ENCODE measurements at regions not wholly inside any gene's neighbourhood (a gene's known extent, or its start where the extent isn't known, plus 50 kb on each side); places are given as distances from the start of the nearest gene placed in this dataset.
"Not testable (repeated sequence)": the region's sequence is repeated elsewhere in the genome, so short reads cannot be mapped to it uniquely, and the experiment has no call there.

- H3K36me3 ChIP-seq (ENCODE audit: control insufficient read depth in 2 of 2, extremely low read depth in 1 of 2, insufficient read depth in 2 of 2, low read length in 2 of 2); H3K4me1 ChIP-seq (ENCODE audit: control insufficient read depth, extremely low read depth, insufficient read depth, low read length); H3K27me3 ChIP-seq (ENCODE audit: control insufficient read depth in 2 of 2, insufficient read depth in 2 of 2, low read length in 2 of 2); H3K4me3 ChIP-seq (replicated peaks in 1 of 3; ENCODE audit: insufficient read depth in 1 of 3, low read depth in 1 of 3, low read length in 3 of 3); POLR2A ChIA-PET; intact Hi-C loops (cut with micrococcal nuclease); H3K9me1 ChIP-seq (replicated peaks; ENCODE audit: control insufficient read depth, extremely low read depth, insufficient read depth, low read length); dilution Hi-C loops (cut with MboI; ENCODE audit: extremely low pct_ligation_motif_present, low sequenced_read_pairs); H3K4me2 ChIP-seq (ENCODE audit: insufficient read depth, low read length); H3K27ac ChIP-seq (ENCODE audit: insufficient read depth, low read depth, low read length); BruUV-seq (replicated peaks); DNase-seq (ENCODE audit: low read depth, low spot score); H3K9me3 ChIP-seq (replicated peaks; ENCODE audit: control insufficient read depth, insufficient read depth, low read length); CTCF ChIA-PET; H3K9ac ChIP-seq (replicated peaks; ENCODE audit: extremely low read depth, insufficient read depth, low read length); H3K79me2 ChIP-seq (ENCODE audit: control insufficient read depth, insufficient read depth, low read length); FAIRE-seq; H4K20me1 ChIP-seq (replicated peaks; ENCODE audit: control insufficient read depth, extremely low read depth, insufficient read depth, low read length); H2AFZ ChIP-seq (ENCODE audit: low read depth, low read length): not testable (repeated sequence)
Observed at GRCh38 chr17:22270809-22271208, 578.5 kb downstream of the KCNJ18 start.

- Histone ChIP-seq H3K79me2 (ENCODE audit: control insufficient read depth, insufficient read depth, low read length) (no peaks in the 10 kb centered on the region), H3K36me3 (ENCODE audit: control insufficient read depth in 2 of 2, extremely low read depth in 1 of 2, insufficient read depth in 2 of 2, low read length in 2 of 2) (no peaks in the 10 kb centered on the region), H2AFZ (ENCODE audit: low read depth, low read length) (no peak overlapping the region), H3K4me1 (ENCODE audit: control insufficient read depth, extremely low read depth, insufficient read depth, low read length) (no peaks in the 10 kb centered on the region), H3K4me2 (ENCODE audit: insufficient read depth, low read length) (no peak overlapping the region), H4K20me1 (replicated peaks; ENCODE audit: control insufficient read depth, extremely low read depth, insufficient read depth, low read length) (no peaks in the 10 kb centered on the region), H3K4me3 (replicated peaks in 1 of 3; ENCODE audit: insufficient read depth in 1 of 3, low read depth in 1 of 3, low read length in 3 of 3) (no peak overlapping the region), H3K27ac (ENCODE audit: insufficient read depth, low read depth, low read length) (no peak overlapping the region), H3K9me1 (replicated peaks; ENCODE audit: control insufficient read depth, extremely low read depth, insufficient read depth, low read length) (no peaks in the 10 kb centered on the region), H3K9me3 (replicated peaks; ENCODE audit: control insufficient read depth, insufficient read depth, low read length) (no peaks in the 10 kb centered on the region), H3K9ac (replicated peaks; ENCODE audit: extremely low read depth, insufficient read depth, low read length) (no peak overlapping the region), H3K27me3 (ENCODE audit: control insufficient read depth in 2 of 2, insufficient read depth in 2 of 2, low read length in 2 of 2) (no peaks in the 10 kb centered on the region)
- FAIRE-seq (no peak), DNase-seq (ENCODE audit: low read depth, low spot score) (no peak)
- dilution Hi-C loops (cut with MboI; ENCODE audit: extremely low pct_ligation_motif_present, low sequenced_read_pairs), result no loop called here
- POLR2A ChIA-PET, result no interaction called here
- CTCF ChIA-PET, result no interaction called here
- TF ChIP-seq FOS (IDR thresholded peaks at IDR 0.05; ENCODE audit: borderline replicate concordance, insufficient read depth, low read length) (no peak), JUN (IDR thresholded peaks at IDR 0.05; ENCODE audit: borderline replicate concordance, insufficient read depth, insufficient read length, low read depth) (no peak), MYC (IDR thresholded peaks at IDR 0.05; ENCODE audit: low read depth, low read length) (no peak), EZH2 (IDR thresholded peaks at IDR 0.05; ENCODE audit: borderline replicate concordance, low read depth, low read length, severe bottlenecking) (no peak), POLR2AphosphoS5 (IDR thresholded peaks at IDR 0.05; ENCODE audit: insufficient read depth, low read depth, low read length) (no peak)
- TF ChIP-seq, protein P1, sequence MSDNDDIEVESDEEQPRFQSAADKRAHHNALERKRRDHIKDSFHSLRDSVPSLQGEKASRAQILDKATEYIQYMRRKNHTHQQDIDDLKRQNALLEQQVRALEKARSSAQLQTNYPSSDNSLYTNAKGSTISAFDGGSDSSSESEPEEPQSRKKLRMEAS (IDR thresholded peaks at IDR 0.05; ENCODE audit: insufficient read depth, insufficient read length), result no peak
- intact Hi-C loops (cut with micrococcal nuclease), result no loop called here
- BruUV-seq (replicated peaks), result no TSS peak
Observed at GRCh38 chr17:22272363-22273146, 580.2 kb downstream of the KCNJ18 start.
